ENCODE measurements at regions not wholly inside any gene's neighbourhood (a gene's known extent, or its start where the extent isn't known, plus 50 kb on each side); places are given as distances from the start of the nearest gene placed in this dataset.

DNA sequence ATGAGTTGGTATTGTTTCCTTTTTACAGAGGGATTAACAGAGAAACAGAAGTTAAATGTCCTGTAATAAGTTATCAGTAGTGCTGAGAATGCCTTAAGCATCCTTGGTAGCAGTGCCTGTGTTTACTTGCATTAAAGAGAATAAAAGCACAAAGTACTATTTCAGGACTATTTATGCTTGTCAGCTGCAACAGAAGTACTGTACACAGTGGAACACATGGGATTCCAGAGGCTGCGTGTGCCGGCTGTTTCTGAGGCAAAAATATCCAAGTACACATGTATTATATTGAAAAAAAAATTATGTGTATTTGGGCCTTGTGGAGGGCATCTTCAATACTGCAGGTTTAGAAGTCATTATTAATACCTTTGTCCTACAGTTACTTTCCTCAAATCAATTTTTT, 58.2 kb upstream of the ACTBL2 start:
- no peak overlapping the region for H3K14ac ChIP-seq (ENCODE audit: low read length)
- H3K27me3 ChIP-seq (ENCODE audit: control insufficient read depth in 3 of 3, insufficient read depth in 3 of 3, low read depth in 1 of 3, low read length in 3 of 3): no peaks in the 10 kb centered on the region
- WGBS, 2 donors (ENCODE audit: extremely low coverage in 2 of 2, insufficient read length in 2 of 2, insufficient replicate concordance in 1 of 2): no CpG with 5 or more reads among the region's 2 CpGs

DNA sequence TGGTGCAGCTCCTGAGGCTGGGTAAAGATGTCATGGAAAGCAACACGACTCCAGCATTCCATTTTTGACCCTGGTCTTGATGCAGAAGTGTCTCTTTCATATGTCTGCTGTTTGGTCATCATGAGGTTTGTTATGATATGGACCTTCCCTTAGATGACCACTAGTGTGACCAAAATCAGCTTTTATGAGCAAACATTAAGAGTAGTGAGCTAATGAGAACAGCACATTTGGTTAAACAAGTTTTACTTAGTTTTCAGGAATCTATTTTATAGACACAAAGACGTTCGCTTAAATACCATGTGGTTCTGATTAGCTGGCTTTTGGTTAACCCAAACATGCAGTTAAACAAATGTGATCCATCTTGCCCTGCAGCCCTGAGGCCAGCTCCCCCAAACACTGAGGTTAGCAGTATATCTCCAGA, 56.7 kb upstream of the ACTBL2 start:
- Histone ChIP-seq H3K14ac (ENCODE audit: low read length) (no peak overlapping the region), H3K4me3 (ENCODE audit: low read length in 2 of 2) (no peak overlapping the region), H2BK5ac (ENCODE audit: low read length) (no peak overlapping the region), H3K23ac (ENCODE audit: low read depth, low read length, poor library complexity) (no peak overlapping the region), H4K91ac (ENCODE audit: low read depth, low read length, poor library complexity) (no peak overlapping the region), H3K9ac (ENCODE audit: low read depth, low read length, poor library complexity) (no peak overlapping the region), H3K4me2 (ENCODE audit: insufficient read depth, low read length, poor library complexity, severe bottlenecking) (no peak overlapping the region), H3K79me1 (ENCODE audit: low read depth, low read length) (no peaks in the 10 kb centered on the region), H3K27me3 (ENCODE audit: control insufficient read depth in 3 of 3, insufficient read depth in 3 of 3, low read depth in 1 of 3, low read length in 3 of 3) (no peaks in the 10 kb centered on the region), H2BK12ac (ENCODE audit: low read length) (no peak overlapping the region), H3K9me3 (replicated peaks in 1 of 2; ENCODE audit: control insufficient read depth in 2 of 2, insufficient read depth in 1 of 2, low read depth in 1 of 2, low read length in 2 of 2) (no peaks in the 10 kb centered on the region), H2AFZ (ENCODE audit: low read length) (no peak overlapping the region), H3K18ac (ENCODE audit: low read length) (no peak overlapping the region), H3K4ac (ENCODE audit: low read length) (no peak overlapping the region), H3K36me3 (replicated peaks in 1 of 2; ENCODE audit: control insufficient read depth in 2 of 2, insufficient read depth in 2 of 2, low read length in 2 of 2) (no peaks in the 10 kb centered on the region), H3K4me1 (ENCODE audit: control insufficient read depth in 2 of 2, insufficient read depth in 1 of 2, low read depth in 1 of 2, low read length in 2 of 2) (no peaks in the 10 kb centered on the region), H3K27ac (replicated peaks; ENCODE audit: low read length) (no peak overlapping the region), H2AK5ac (ENCODE audit: low read depth, low read length) (no peak overlapping the region), H2BK15ac (ENCODE audit: low read length) (no peak overlapping the region), H2BK120ac (ENCODE audit: low read depth, low read length) (no peak overlapping the region), H4K8ac (ENCODE audit: low read depth, low read length) (no peak overlapping the region)
- no CpG with 5 or more reads among the region's 3 CpGs for WGBS, 2 donors (ENCODE audit: extremely low coverage in 2 of 2, insufficient read length in 2 of 2, insufficient replicate concordance in 1 of 2)
- DNase-seq (ENCODE audit: low spot score): no peak

More for the DNA sequence above, 58.2 kb upstream of the ACTBL2 start:
- Histone ChIP-seq H2BK120ac (ENCODE audit: low read depth, low read length) (no peak overlapping the region), H2AFZ (ENCODE audit: low read length) (no peak overlapping the region), H3K4ac (ENCODE audit: low read length) (no peak overlapping the region), H3K36me3 (replicated peaks in 1 of 2; ENCODE audit: control insufficient read depth in 2 of 2, insufficient read depth in 2 of 2, low read length in 2 of 2) (no peaks in the 10 kb centered on the region), H3K4me3 (ENCODE audit: low read length in 2 of 2) (no peak overlapping the region), H3K23ac (ENCODE audit: low read depth, low read length, poor library complexity) (no peak overlapping the region), H2BK5ac (ENCODE audit: low read length) (no peak overlapping the region), H2AK5ac (ENCODE audit: low read depth, low read length) (no peak overlapping the region), H3K18ac (ENCODE audit: low read length) (no peak overlapping the region), H3K27ac (replicated peaks; ENCODE audit: low read length) (no peak overlapping the region), H3K9ac (ENCODE audit: low read depth, low read length, poor library complexity) (no peak overlapping the region), H3K79me1 (ENCODE audit: low read depth, low read length) (no peaks in the 10 kb centered on the region), H2BK12ac (ENCODE audit: low read length) (no peak overlapping the region), H2BK15ac (ENCODE audit: low read length) (no peak overlapping the region), H3K4me2 (ENCODE audit: insufficient read depth, low read length, poor library complexity, severe bottlenecking) (no peak overlapping the region), H3K4me1 (ENCODE audit: control insufficient read depth in 2 of 2, insufficient read depth in 1 of 2, low read depth in 1 of 2, low read length in 2 of 2) (no peaks in the 10 kb centered on the region), H4K91ac (ENCODE audit: low read depth, low read length, poor library complexity) (no peak overlapping the region), H4K8ac (ENCODE audit: low read depth, low read length) (no peak overlapping the region), H3K9me3 (replicated peaks in 1 of 2; ENCODE audit: control insufficient read depth in 2 of 2, insufficient read depth in 1 of 2, low read depth in 1 of 2, low read length in 2 of 2) (no peaks in the 10 kb centered on the region)
- DNase-seq (ENCODE audit: low spot score): no peak

DNA sequence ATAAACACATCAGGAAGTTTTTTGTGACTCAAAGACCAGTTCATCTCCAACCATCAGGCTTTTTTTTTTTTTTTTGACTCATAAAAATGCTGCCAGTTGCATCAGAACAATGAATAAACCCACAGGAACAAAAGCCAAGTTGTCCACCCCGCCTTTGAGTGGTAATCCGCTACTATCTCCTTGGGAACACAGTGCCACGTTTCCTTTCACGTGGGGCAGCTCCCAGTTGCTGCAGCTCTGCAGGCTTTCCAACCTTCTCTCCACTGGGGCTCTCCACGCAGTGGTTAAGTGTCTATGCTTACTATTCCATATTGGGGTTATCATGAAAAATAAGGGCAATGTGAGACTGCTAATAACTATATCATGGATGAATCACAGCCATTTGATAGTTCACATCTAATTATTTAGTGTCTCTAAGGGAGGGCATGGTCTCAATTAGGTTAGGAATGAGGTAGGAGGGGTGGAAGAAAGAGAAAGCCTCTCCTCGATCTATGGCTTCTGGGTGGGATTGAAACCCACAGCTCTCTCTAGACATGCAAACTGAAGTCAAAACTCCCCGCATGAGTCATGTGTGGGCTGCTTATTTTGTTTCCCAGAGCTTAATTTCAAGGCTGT, 55.8 kb upstream of the ACTBL2 start:
- H2AFZ ChIP-seq (ENCODE audit: low read length): no peak overlapping the region
- no peaks in the 10 kb centered on the region for H3K79me1 ChIP-seq (ENCODE audit: low read depth, low read length)
- no peak overlapping the region for H3K4me2 ChIP-seq (ENCODE audit: insufficient read depth, low read length, poor library complexity, severe bottlenecking)
- no peak overlapping the region for H4K91ac ChIP-seq (ENCODE audit: low read depth, low read length, poor library complexity)
- no peak overlapping the region for H2BK15ac ChIP-seq (ENCODE audit: low read length)
- no peak overlapping the region for H2BK12ac ChIP-seq (ENCODE audit: low read length)
- no peaks in the 10 kb centered on the region for H3K4me1 ChIP-seq (ENCODE audit: control insufficient read depth in 2 of 2, insufficient read depth in 1 of 2, low read depth in 1 of 2, low read length in 2 of 2)
- no peak overlapping the region for H3K23ac ChIP-seq (ENCODE audit: low read depth, low read length, poor library complexity)
- no peak overlapping the region for H2AK5ac ChIP-seq (ENCODE audit: low read depth, low read length)
- no peak overlapping the region for H3K9ac ChIP-seq (ENCODE audit: low read depth, low read length, poor library complexity)
- H3K18ac ChIP-seq (ENCODE audit: low read length): no peak overlapping the region
- H3K4me3 ChIP-seq (ENCODE audit: low read length in 2 of 2): no peak overlapping the region
- H2BK5ac ChIP-seq (ENCODE audit: low read length): no peak overlapping the region
- H3K4ac ChIP-seq (ENCODE audit: low read length): no peak overlapping the region
- H2BK120ac ChIP-seq (ENCODE audit: low read depth, low read length): no peak overlapping the region
- H3K36me3 ChIP-seq (replicated peaks in 1 of 2; ENCODE audit: control insufficient read depth in 2 of 2, insufficient read depth in 2 of 2, low read length in 2 of 2): no peaks in the 10 kb centered on the region
- H3K9me3 ChIP-seq (replicated peaks in 1 of 2; ENCODE audit: control insufficient read depth in 2 of 2, insufficient read depth in 1 of 2, low read depth in 1 of 2, low read length in 2 of 2): no peaks in the 10 kb centered on the region
- no peak overlapping the region for H4K8ac ChIP-seq (ENCODE audit: low read depth, low read length)
- no peaks in the 10 kb centered on the region for H3K27me3 ChIP-seq (ENCODE audit: control insufficient read depth in 3 of 3, insufficient read depth in 3 of 3, low read depth in 1 of 3, low read length in 3 of 3)
- WGBS, 2 donors (ENCODE audit: extremely low coverage in 2 of 2, insufficient read length in 2 of 2, insufficient replicate concordance in 1 of 2): no CpG with 5 or more reads among the region's 7 CpGs
- DNase-seq (ENCODE audit: low spot score): no peak
- no peak overlapping the region for H3K27ac ChIP-seq (replicated peaks; ENCODE audit: low read length)
- no peak overlapping the region for H3K14ac ChIP-seq (ENCODE audit: low read length)

DNA sequence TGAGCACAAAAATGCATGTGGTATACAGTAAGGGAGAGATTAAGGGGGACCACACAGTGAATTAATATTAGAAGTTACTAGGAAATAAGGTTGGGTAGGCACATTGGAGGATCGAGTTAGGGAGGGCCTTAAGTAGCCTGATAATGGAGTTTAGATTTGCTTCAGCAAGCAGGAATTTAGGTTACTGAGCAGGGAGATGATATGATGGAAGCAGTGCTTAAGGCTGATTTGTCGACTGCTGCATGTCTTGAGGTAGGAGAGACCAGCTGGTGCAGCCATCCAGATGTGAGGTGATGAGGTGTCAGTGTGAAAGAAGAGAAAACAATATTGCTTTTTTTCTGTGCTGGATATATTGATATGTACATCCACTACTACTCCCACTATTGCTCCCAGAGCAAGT, 55.2 kb upstream of the ACTBL2 start:
- Histone ChIP-seq H2BK12ac (ENCODE audit: low read length) (no peak overlapping the region), H3K79me1 (ENCODE audit: low read depth, low read length) (no peaks in the 10 kb centered on the region), H3K4ac (ENCODE audit: low read length) (no peak overlapping the region), H2BK15ac (ENCODE audit: low read length) (no peak overlapping the region), H3K36me3 (replicated peaks in 1 of 2; ENCODE audit: control insufficient read depth in 2 of 2, insufficient read depth in 2 of 2, low read length in 2 of 2) (no peaks in the 10 kb centered on the region), H3K27me3 (ENCODE audit: control insufficient read depth in 3 of 3, insufficient read depth in 3 of 3, low read depth in 1 of 3, low read length in 3 of 3) (no peaks in the 10 kb centered on the region), H2BK5ac (ENCODE audit: low read length) (no peak overlapping the region), H4K8ac (ENCODE audit: low read depth, low read length) (no peak overlapping the region), H3K14ac (ENCODE audit: low read length) (no peak overlapping the region), H3K4me1 (ENCODE audit: control insufficient read depth in 2 of 2, insufficient read depth in 1 of 2, low read depth in 1 of 2, low read length in 2 of 2) (no peaks in the 10 kb centered on the region), H4K91ac (ENCODE audit: low read depth, low read length, poor library complexity) (no peak overlapping the region), H3K27ac (replicated peaks; ENCODE audit: low read length) (no peak overlapping the region), H2AFZ (ENCODE audit: low read length) (no peak overlapping the region), H3K9me3 (replicated peaks in 1 of 2; ENCODE audit: control insufficient read depth in 2 of 2, insufficient read depth in 1 of 2, low read depth in 1 of 2, low read length in 2 of 2) (no peaks in the 10 kb centered on the region), H2AK5ac (ENCODE audit: low read depth, low read length) (no peak overlapping the region), H2BK120ac (ENCODE audit: low read depth, low read length) (no peak overlapping the region), H3K4me3 (ENCODE audit: low read length in 2 of 2) (no peak overlapping the region), H3K18ac (ENCODE audit: low read length) (no peak overlapping the region), H3K9ac (ENCODE audit: low read depth, low read length, poor library complexity) (no peak overlapping the region), H3K23ac (ENCODE audit: low read depth, low read length, poor library complexity) (no peak overlapping the region), H3K4me2 (ENCODE audit: insufficient read depth, low read length, poor library complexity, severe bottlenecking) (no peak overlapping the region)
- DNase-seq (ENCODE audit: low spot score): no peak
- no CpG with 5 or more reads among the region's 2 CpGs for WGBS, 2 donors (ENCODE audit: extremely low coverage in 2 of 2, insufficient read length in 2 of 2, insufficient replicate concordance in 1 of 2)

Data from neuronal stem cell (in vitro differentiated cells).